MM.1S (cell line): ENCODE measurements at regions not wholly inside any gene's neighbourhood (a gene's known extent, or its start where the extent isn't known, plus 50 kb on each side); places are given as distances from the start of the nearest gene placed in this dataset.

Experiments used
- EZH2phosphoT487 ChIP-seq: fragments of 300-600 bp; sonication (generic); IDR thresholded peaks from 2 replicates; pipeline ENCODE4 v1.6.1; 2018; ENCODE audit warnings: antibody characterized with exemption, low read length
- TF ChIP-seq, protein P1 (sequence below): fragments of 300-600 bp; sonication (generic); IDR thresholded peaks from 2 replicates; pipeline ENCODE4 v1.5.1; 2016; ENCODE audit warnings: antibody characterized with exemption, low read length, mixed read lengths

DNA sequence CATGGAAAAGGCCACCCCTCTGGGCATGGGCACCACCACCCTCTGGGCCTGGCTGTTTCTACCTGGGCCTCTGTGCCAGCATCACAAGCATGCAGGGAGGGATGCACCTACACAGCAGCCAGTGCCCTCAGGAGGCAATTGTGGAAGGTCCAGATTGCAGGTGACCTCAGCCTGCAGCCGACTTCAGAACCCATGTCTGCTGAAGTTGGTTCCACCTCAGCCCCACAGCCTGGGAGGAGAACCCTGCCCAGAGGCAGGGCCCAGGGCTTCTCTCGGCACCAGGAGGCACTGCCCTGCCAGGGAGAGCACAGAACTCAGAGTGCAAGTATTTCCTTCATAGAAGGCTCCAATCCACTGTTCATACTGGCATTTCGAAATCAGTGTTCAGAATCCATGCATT lies 149.8 kb downstream of the TTLL2 start:
- TF ChIP-seq, protein P1, sequence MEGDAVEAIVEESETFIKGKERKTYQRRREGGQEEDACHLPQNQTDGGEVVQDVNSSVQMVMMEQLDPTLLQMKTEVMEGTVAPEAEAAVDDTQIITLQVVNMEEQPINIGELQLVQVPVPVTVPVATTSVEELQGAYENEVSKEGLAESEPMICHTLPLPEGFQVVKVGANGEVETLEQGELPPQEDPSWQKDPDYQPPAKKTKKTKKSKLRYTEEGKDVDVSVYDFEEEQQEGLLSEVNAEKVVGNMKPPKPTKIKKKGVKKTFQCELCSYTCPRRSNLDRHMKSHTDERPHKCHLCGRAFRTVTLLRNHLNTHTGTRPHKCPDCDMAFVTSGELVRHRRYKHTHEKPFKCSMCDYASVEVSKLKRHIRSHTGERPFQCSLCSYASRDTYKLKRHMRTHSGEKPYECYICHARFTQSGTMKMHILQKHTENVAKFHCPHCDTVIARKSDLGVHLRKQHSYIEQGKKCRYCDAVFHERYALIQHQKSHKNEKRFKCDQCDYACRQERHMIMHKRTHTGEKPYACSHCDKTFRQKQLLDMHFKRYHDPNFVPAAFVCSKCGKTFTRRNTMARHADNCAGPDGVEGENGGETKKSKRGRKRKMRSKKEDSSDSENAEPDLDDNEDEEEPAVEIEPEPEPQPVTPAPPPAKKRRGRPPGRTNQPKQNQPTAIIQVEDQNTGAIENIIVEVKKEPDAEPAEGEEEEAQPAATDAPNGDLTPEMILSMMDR = no peak
- no peak for TF ChIP-seq EZH2phosphoT487
